Body of pancreas (tissue), 4 donors: ENCODE measurements at regions not wholly inside any gene's neighbourhood (a gene's known extent, or its start where the extent isn't known, plus 50 kb on each side); places are given as distances from the start of the nearest gene placed in this dataset.

Experiments
- POLR2A ChIP-seq, 3 donors: fragments of 450-650 bp; IDR thresholded peaks; one replicate each; pipeline ENCODE4 v1.6.1; 2016; ENCODE audit warnings: antibody characterized with exemption in 3 of 3, mild to moderate bottlenecking in 2 of 3
- TF ChIP-seq, protein P1 (sequence below), 7 experiments: fragments of 450-650 bp in 4 of 7; fragments of 200-600 bp in 3 of 7; sonication (generic) in 3 of 7; IDR thresholded peaks; one replicate each; pipeline ENCODE4 v1.5.1; 2016 to 2019; ENCODE audit warnings: antibody characterized with exemption in 7 of 7

DNA sequence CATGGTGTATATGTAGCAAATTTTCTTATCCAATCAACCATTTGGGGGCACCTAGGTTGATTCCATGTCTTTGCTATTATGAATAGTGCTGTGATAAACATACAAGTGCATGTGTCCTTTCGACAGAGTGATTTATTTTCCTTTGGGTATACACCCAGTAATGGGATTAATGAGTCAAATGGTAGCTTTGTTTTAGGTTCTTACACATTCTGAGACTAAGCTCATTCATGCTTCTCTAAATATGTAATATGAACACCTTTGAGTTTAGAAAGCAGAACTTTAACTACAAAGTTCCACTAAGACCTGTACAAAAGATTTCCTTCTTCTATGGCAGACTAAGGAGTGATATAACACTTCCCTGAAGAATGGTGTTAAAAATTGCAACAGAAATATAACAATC, 627.0 kb downstream of the KCNA4 start:
- TF ChIP-seq, protein P1, sequence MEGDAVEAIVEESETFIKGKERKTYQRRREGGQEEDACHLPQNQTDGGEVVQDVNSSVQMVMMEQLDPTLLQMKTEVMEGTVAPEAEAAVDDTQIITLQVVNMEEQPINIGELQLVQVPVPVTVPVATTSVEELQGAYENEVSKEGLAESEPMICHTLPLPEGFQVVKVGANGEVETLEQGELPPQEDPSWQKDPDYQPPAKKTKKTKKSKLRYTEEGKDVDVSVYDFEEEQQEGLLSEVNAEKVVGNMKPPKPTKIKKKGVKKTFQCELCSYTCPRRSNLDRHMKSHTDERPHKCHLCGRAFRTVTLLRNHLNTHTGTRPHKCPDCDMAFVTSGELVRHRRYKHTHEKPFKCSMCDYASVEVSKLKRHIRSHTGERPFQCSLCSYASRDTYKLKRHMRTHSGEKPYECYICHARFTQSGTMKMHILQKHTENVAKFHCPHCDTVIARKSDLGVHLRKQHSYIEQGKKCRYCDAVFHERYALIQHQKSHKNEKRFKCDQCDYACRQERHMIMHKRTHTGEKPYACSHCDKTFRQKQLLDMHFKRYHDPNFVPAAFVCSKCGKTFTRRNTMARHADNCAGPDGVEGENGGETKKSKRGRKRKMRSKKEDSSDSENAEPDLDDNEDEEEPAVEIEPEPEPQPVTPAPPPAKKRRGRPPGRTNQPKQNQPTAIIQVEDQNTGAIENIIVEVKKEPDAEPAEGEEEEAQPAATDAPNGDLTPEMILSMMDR (IDR thresholded peaks at IDR 0.05): no peak
- no peak for TF ChIP-seq POLR2A (IDR thresholded peaks at IDR 0.05)
